NCI-H345 treated with DMSO at 0.1 percent for 48 hours (cell line): ENCODE measurements at regions not wholly inside any gene's neighbourhood (a gene's known extent, or its start where the extent isn't known, plus 50 kb on each side); places are given as distances from the start of the nearest gene placed in this dataset.

Experiments
- DNase-seq: peaks from one replicate; lab custom pipeline; 2025; ENCODE audit not compliant: unreplicated experiment; lab: John Stamatoyannopoulos, UW

- DNase-seq, result no peak
Measured at GRCh38 chr4:36794716-36795115, 449.8 kb upstream of the NWD2 start.

DNA sequence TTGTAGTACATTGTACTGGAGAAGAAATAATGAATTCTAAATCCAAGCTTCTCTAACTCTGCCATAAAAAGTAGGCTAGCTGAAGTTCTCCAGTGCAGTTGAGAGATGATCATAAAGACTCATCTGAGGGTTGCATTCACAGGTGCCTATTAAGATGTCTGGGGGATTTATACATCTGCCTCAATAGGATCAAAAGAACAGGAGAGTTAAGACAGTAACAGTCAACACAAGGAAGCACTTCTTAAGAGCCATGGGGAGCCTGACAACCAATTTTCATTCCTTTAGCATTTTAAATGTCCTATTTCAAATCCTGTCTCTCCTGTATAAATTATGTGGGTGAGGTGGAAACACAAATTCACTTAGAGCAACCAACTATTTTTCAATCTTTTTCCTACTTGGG lies 432.4 kb upstream of the NWD2 start:
- DNase-seq, result no peak

- no peak for DNase-seq
Measured at GRCh38 chr4:36815536-36815935, 429.0 kb upstream of the NWD2 start.

- DNase-seq, result no peak
Measured at GRCh38 chr4:36823199-36823967, 421.2 kb upstream of the NWD2 start.

- DNase-seq, result no peak
Measured at GRCh38 chr4:36824682-36825081, 419.9 kb upstream of the NWD2 start.

DNA sequence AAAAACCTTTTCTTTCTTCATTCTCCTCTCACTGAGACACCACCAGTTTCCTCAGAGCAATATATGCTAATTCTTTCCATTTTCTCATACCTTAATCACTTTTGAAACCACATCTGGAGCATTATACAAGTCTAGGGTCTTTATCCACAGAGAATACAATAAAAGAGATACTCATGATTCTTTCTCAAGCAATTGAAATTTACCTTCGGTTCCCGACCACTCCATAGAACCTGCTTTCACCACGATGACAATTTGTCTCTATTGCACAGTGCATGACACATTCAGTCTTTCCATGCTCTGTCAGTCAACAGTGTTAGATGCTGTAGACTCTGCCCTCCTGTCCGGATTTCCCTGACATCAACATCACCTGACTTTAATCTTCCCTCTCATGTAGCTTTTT lies 409.3 kb upstream of the NWD2 start:
- no peak for DNase-seq

GRCh38 chr4:36841583-36842326 lies 402.8 kb upstream of the NWD2 start:
- DNase-seq, result no peak

DNA sequence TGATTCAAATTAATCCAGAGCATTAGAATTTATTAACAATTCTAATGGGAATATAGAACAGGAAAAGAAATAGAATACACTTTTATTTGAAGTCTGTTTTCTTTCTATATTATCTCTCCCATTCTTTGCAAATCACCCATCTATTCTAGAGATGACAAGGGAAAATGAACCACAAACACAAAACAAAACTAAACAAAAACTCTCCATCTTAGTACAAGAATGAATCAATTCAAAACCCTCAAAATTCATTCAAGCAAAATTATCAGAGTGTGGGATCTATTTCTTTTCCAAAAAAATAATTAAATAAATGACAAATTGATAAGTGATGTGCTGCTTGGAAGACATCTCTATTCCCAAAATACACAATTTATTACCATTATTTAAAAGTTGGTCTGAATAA lies 400.1 kb upstream of the NWD2 start:
- DNase-seq, result no peak

- no peak for DNase-seq
Measured at GRCh38 chr4:36852856-36853255, 391.7 kb upstream of the NWD2 start.

- DNase-seq, result no peak
Measured at GRCh38 chr4:36854554-36854953, 390.0 kb upstream of the NWD2 start.

DNA sequence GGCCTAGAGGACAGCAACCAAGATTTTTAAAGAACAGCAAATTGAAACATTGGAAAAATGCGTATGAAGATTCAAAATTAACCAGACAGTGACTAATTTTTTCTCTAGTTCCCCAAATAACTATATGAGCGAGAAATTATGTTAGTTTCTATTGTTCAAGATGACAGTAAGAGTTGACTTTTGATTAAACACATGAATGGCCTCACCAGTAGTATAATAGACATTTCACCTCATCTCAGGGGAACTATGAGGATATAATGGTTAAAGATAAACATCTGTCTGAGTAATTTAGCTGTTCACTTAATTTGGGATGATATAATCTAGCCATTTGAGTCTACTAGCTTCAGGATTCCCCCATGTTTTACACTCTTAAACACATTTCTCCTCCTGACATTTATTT lies 380.9 kb upstream of the NWD2 start:
- no peak for DNase-seq

GRCh38 chr4:36870121-36870520 lies 374.4 kb upstream of the NWD2 start:
- no peak for DNase-seq

DNA sequence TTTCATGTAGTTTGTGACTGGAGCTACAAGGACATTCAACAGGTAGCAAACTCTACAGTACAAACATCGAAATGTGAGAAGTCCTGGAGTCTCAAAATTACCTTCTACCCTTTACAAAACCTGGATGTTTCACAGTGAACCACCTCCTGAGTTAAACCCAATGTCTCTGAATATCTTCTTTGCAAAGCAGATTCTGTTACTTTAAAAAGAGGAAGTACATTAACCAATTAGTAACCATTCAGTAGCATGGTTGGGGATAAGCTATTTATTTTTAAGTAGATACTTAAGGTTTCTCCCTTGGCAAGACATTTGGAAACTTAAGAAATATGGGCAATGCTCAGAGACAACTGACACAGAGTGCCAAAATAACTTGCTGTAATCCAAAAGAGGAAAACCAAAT lies 371.9 kb upstream of the NWD2 start:
- DNase-seq, result no peak

- DNase-seq, result no peak
Measured at GRCh38 chr4:36884151-36884550, 360.4 kb upstream of the NWD2 start.

DNA sequence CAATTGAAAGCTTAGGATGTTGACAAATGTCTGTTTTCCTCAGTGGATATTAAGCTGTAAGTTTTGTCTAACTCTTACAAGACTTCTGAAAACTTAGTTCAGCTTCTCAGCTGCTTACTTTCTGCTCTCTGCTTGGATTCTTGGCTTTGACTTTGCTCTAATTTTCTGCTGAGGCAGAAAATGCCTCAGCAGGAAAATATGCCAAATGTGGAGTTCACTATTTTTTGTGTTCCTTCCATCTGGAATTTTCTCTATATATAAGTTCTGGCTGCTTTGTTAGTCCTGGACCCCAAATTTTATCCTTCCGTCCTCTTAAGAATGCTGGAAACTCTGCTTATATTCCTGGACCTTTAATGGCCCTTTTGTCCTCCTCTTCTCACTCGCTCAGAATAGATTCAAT lies 352.6 kb upstream of the NWD2 start:
- no peak for DNase-seq

- no peak for DNase-seq
Measured at GRCh38 chr4:36900446-36900987, 344.0 kb upstream of the NWD2 start.

GRCh38 chr4:36904823-36905222 lies 339.7 kb upstream of the NWD2 start:
- no peak for DNase-seq

DNA sequence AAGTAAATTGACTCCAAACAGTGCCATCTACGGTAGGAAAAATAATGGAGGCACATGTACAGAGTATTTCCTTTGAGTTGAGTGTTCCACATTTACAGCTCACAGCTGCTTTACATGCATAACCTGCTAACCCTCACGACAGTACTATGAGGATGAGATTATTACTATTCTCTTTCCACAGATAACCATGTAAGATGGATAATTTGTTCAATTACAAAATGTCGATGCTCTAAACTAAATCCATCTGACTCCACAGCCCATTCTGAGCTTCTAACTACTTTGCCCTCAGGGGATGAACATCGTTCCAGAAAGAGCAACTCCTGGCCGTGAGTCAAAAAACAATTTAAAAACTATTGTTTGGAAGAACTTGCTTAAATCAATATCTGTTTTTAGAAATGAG lies 330.4 kb upstream of the NWD2 start:
- DNase-seq, result no peak

DNA sequence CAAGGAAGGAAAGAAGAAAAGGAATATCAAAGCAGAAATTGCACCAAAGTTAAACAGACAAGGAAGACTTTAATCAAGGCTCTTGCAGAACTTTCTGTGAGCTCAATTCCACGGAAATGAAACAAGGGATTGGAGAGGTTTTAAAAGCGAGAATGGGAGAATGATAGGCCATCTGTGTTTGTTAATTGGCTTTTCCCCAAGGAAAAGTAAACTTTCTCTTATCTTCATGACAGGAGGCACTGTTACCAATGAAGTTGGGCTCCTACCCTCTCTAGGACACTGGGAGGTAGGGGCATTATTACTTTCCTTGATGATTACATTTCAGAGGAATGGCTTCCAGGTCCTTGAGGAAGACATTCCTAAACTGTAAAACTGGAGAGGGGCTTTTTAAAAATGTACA lies 328.8 kb upstream of the NWD2 start:
- DNase-seq, result no peak

- no peak for DNase-seq
Measured at GRCh38 chr4:36917413-36917812, 327.1 kb upstream of the NWD2 start.

- DNase-seq, result no peak
Measured at GRCh38 chr4:36919721-36920120, 324.8 kb upstream of the NWD2 start.

DNA sequence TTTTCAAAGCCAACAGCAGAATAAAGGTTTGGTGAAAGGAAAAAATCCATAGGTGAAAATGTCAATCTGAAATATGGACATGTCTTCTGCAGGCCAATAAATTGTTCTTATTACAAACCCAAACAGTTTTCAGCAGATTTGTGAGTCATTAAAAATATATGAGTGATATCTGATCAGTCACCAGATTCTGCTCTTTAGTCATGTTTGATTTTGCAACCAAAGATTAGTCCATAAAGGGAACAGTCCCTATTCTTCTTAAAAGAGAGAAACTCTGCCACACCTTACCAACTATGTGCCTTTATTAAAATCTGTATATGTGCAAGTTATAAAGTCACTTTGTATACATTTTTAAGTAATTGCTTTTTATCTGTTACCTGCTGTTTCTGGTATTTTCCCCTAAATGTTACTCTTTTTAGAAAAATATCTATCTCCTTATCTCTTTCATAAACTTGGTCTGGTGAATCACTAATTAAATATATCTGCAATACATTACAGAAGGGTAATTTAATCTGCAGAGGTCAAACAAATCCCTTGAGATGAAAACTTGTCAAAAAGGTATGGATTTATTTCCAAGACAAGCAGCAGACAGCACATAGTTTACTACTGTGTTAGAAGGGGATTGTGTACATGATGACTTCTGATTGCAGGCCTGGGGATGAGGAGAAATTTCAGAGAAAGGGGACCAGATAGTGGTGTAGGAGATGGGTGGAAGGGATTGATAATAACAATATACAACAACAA lies 322.9 kb upstream of the NWD2 start:
- DNase-seq, result no peak
